ENCODE measurements at regions not wholly inside any gene's neighbourhood (a gene's known extent, or its start where the extent isn't known, plus 50 kb on each side); places are given as distances from the start of the nearest gene placed in this dataset.
"Not testable (repeated sequence)": the region's sequence is repeated elsewhere in the genome, so short reads cannot be mapped to it uniquely, and the experiment has no call there.

- Histone ChIP-seq H3K27me3 (ENCODE audit: control insufficient read depth in 5 of 5, insufficient read depth in 4 of 5, low read length in 5 of 5) (no peaks in the 10 kb centered on the region), H3K9me3 (ENCODE audit: control insufficient read depth in 5 of 5, low read length in 5 of 5) (no peaks in the 10 kb centered on the region), H3K4me3 (ENCODE audit: low read depth in 1 of 5, low read length in 5 of 5) (no peak overlapping the region), H3K36me3 (ENCODE audit: control insufficient read depth in 5 of 5, insufficient read depth in 5 of 5, low read length in 5 of 5) (no peaks in the 10 kb centered on the region), H3K9ac (ENCODE audit: low read length in 5 of 5) (no peak overlapping the region), H3K4me1 (ENCODE audit: control insufficient read depth in 5 of 5, insufficient read depth in 5 of 5, low read length in 5 of 5) (no peaks in the 10 kb centered on the region), H3K27ac (ENCODE audit: low read depth, low read length) (no peak overlapping the region)
Observed at GRCh38 chr4:91653067-91653466, 650.7 kb upstream of the GRID2 start.

- Histone ChIP-seq H3K9me3 (ENCODE audit: control insufficient read depth in 5 of 5, low read length in 5 of 5) (peaks cover 0 to 3% (median 0%) of the 10 kb centered on the region in 5 donors), H3K4me3 (ENCODE audit: low read depth in 1 of 5, low read length in 5 of 5) (no peak overlapping the region), H3K36me3 (ENCODE audit: control insufficient read depth in 5 of 5, insufficient read depth in 5 of 5, low read length in 5 of 5) (no peaks in the 10 kb centered on the region), H3K27ac (ENCODE audit: low read depth, low read length) (no peak overlapping the region), H3K9ac (ENCODE audit: low read length in 5 of 5) (no peak overlapping the region), H3K27me3 (ENCODE audit: control insufficient read depth in 5 of 5, insufficient read depth in 4 of 5, low read length in 5 of 5) (no peaks in the 10 kb centered on the region), H3K4me1 (ENCODE audit: control insufficient read depth in 5 of 5, insufficient read depth in 5 of 5, low read length in 5 of 5) (no peaks in the 10 kb centered on the region)
Observed at GRCh38 chr4:91681091-91681490, 622.7 kb upstream of the GRID2 start.

- no peak overlapping the region for H3K4me3 ChIP-seq (ENCODE audit: low read depth in 1 of 5, low read length in 5 of 5)
- H3K27ac ChIP-seq (ENCODE audit: low read depth, low read length) = no peak overlapping the region
- H3K9me3 ChIP-seq (ENCODE audit: control insufficient read depth in 5 of 5, low read length in 5 of 5) = peaks cover 0 to 3% (median 0%) of the 10 kb centered on the region in 5 donors
- H3K36me3 ChIP-seq (ENCODE audit: control insufficient read depth in 5 of 5, insufficient read depth in 5 of 5, low read length in 5 of 5) = no peaks in the 10 kb centered on the region
- H3K4me1 ChIP-seq (ENCODE audit: control insufficient read depth in 5 of 5, insufficient read depth in 5 of 5, low read length in 5 of 5) = no peaks in the 10 kb centered on the region
- H3K9ac ChIP-seq (ENCODE audit: low read length in 5 of 5) = no peak overlapping the region
- no peaks in the 10 kb centered on the region for H3K27me3 ChIP-seq (ENCODE audit: control insufficient read depth in 5 of 5, insufficient read depth in 4 of 5, low read length in 5 of 5)
Observed at GRCh38 chr4:91681544-91681943, 622.2 kb upstream of the GRID2 start.

- Histone ChIP-seq H3K4me1 (ENCODE audit: control insufficient read depth in 5 of 5, insufficient read depth in 5 of 5, low read length in 5 of 5) (no peaks in the 10 kb centered on the region), H3K9me3 (ENCODE audit: control insufficient read depth in 5 of 5, low read length in 5 of 5) (no peaks in the 10 kb centered on the region), H3K36me3 (ENCODE audit: control insufficient read depth in 5 of 5, insufficient read depth in 5 of 5, low read length in 5 of 5) (no peaks in the 10 kb centered on the region), H3K9ac (ENCODE audit: low read length in 5 of 5) (no peak overlapping the region), H3K27me3 (ENCODE audit: control insufficient read depth in 5 of 5, insufficient read depth in 4 of 5, low read length in 5 of 5) (no peaks in the 10 kb centered on the region), H3K27ac (ENCODE audit: low read depth, low read length) (no peak overlapping the region), H3K4me3 (ENCODE audit: low read depth in 1 of 5, low read length in 5 of 5) (no peak overlapping the region)
Observed at GRCh38 chr4:91684955-91685354, 618.8 kb upstream of the GRID2 start.

- H3K4me3 ChIP-seq (ENCODE audit: low read depth in 1 of 5, low read length in 5 of 5) = no peak overlapping the region
- H3K9ac ChIP-seq (ENCODE audit: low read length in 5 of 5) = no peak overlapping the region
- no peak overlapping the region for H3K27ac ChIP-seq (ENCODE audit: low read depth, low read length)
- no peaks in the 10 kb centered on the region for H3K9me3 ChIP-seq (ENCODE audit: control insufficient read depth in 5 of 5, low read length in 5 of 5)
- no peaks in the 10 kb centered on the region for H3K27me3 ChIP-seq (ENCODE audit: control insufficient read depth in 5 of 5, insufficient read depth in 4 of 5, low read length in 5 of 5)
- no peaks in the 10 kb centered on the region for H3K4me1 ChIP-seq (ENCODE audit: control insufficient read depth in 5 of 5, insufficient read depth in 5 of 5, low read length in 5 of 5)
- no peaks in the 10 kb centered on the region for H3K36me3 ChIP-seq (ENCODE audit: control insufficient read depth in 5 of 5, insufficient read depth in 5 of 5, low read length in 5 of 5)
Observed at GRCh38 chr4:91688413-91688812, 615.4 kb upstream of the GRID2 start.

- H3K36me3 ChIP-seq (ENCODE audit: control insufficient read depth in 5 of 5, insufficient read depth in 5 of 5, low read length in 5 of 5); H3K27ac ChIP-seq (ENCODE audit: low read depth, low read length); H3K9me3 ChIP-seq (ENCODE audit: control insufficient read depth in 5 of 5, low read length in 5 of 5); H3K27me3 ChIP-seq (ENCODE audit: control insufficient read depth in 5 of 5, insufficient read depth in 4 of 5, low read length in 5 of 5); H3K9ac ChIP-seq (ENCODE audit: low read length in 5 of 5); H3K4me1 ChIP-seq (ENCODE audit: control insufficient read depth in 5 of 5, insufficient read depth in 5 of 5, low read length in 5 of 5); H3K4me3 ChIP-seq (ENCODE audit: low read depth in 1 of 5, low read length in 5 of 5): not testable (repeated sequence)
Observed at GRCh38 chr4:91699691-91700090, 604.1 kb upstream of the GRID2 start.

GRCh38 chr4:91729851-91730250 is 573.9 kb upstream of the GRID2 start:
- Histone ChIP-seq H3K27ac (ENCODE audit: low read depth, low read length) (no peak overlapping the region), H3K4me1 (ENCODE audit: control insufficient read depth in 5 of 5, insufficient read depth in 5 of 5, low read length in 5 of 5) (no peaks in the 10 kb centered on the region)

GRCh38 chr4:91734682-91735081 is 569.1 kb upstream of the GRID2 start:
- no peaks in the 10 kb centered on the region for H3K4me1 ChIP-seq (ENCODE audit: control insufficient read depth in 5 of 5, insufficient read depth in 5 of 5, low read length in 5 of 5)
- no peak overlapping the region for H3K27ac ChIP-seq (ENCODE audit: low read depth, low read length)
- H3K27me3 ChIP-seq (ENCODE audit: control insufficient read depth in 5 of 5, insufficient read depth in 4 of 5, low read length in 5 of 5) = peaks cover 0 to 2% (median 0%) of the 10 kb centered on the region in 5 donors
- H3K36me3 ChIP-seq (ENCODE audit: control insufficient read depth in 5 of 5, insufficient read depth in 5 of 5, low read length in 5 of 5) = no peaks in the 10 kb centered on the region
- H3K4me3 ChIP-seq (ENCODE audit: low read depth in 1 of 5, low read length in 5 of 5) = no peak overlapping the region
- H3K9ac ChIP-seq (ENCODE audit: low read length in 5 of 5) = no peak overlapping the region
- no peaks in the 10 kb centered on the region for H3K9me3 ChIP-seq (ENCODE audit: control insufficient read depth in 5 of 5, low read length in 5 of 5)

More at GRCh38 chr4:91729851-91730250, 573.9 kb upstream of the GRID2 start:
- no peak overlapping the region for H3K4me3 ChIP-seq (ENCODE audit: low read depth in 1 of 5, low read length in 5 of 5)
- H3K9me3 ChIP-seq (ENCODE audit: control insufficient read depth in 5 of 5, low read length in 5 of 5) = peaks cover 0 to 2% (median 0%) of the 10 kb centered on the region in 5 donors
- H3K36me3 ChIP-seq (ENCODE audit: control insufficient read depth in 5 of 5, insufficient read depth in 5 of 5, low read length in 5 of 5) = no peaks in the 10 kb centered on the region
- no peak overlapping the region for H3K9ac ChIP-seq (ENCODE audit: low read length in 5 of 5)
- peaks cover 0 to 2% (median 0%) of the 10 kb centered on the region in 5 donors for H3K27me3 ChIP-seq (ENCODE audit: control insufficient read depth in 5 of 5, insufficient read depth in 4 of 5, low read length in 5 of 5)

- not testable (repeated sequence) for H3K36me3 ChIP-seq (ENCODE audit: control insufficient read depth in 5 of 5, insufficient read depth in 5 of 5, low read length in 5 of 5); H3K27ac ChIP-seq (ENCODE audit: low read depth, low read length); H3K4me3 ChIP-seq (ENCODE audit: low read depth in 1 of 5, low read length in 5 of 5); H3K9ac ChIP-seq (ENCODE audit: low read length in 5 of 5); H3K4me1 ChIP-seq (ENCODE audit: control insufficient read depth in 5 of 5, insufficient read depth in 5 of 5, low read length in 5 of 5); H3K27me3 ChIP-seq (ENCODE audit: control insufficient read depth in 5 of 5, insufficient read depth in 4 of 5, low read length in 5 of 5); H3K9me3 ChIP-seq (ENCODE audit: control insufficient read depth in 5 of 5, low read length in 5 of 5)
Observed at GRCh38 chr4:91738831-91739230, 564.9 kb upstream of the GRID2 start.

- no peaks in the 10 kb centered on the region for H3K4me1 ChIP-seq (ENCODE audit: control insufficient read depth in 5 of 5, insufficient read depth in 5 of 5, low read length in 5 of 5)
- H3K9ac ChIP-seq (ENCODE audit: low read length in 5 of 5) = no peak overlapping the region
- H3K36me3 ChIP-seq (ENCODE audit: control insufficient read depth in 5 of 5, insufficient read depth in 5 of 5, low read length in 5 of 5) = no peaks in the 10 kb centered on the region
- H3K4me3 ChIP-seq (ENCODE audit: low read depth in 1 of 5, low read length in 5 of 5) = no peak overlapping the region
- no peak overlapping the region for H3K27ac ChIP-seq (ENCODE audit: low read depth, low read length)
- no peaks in the 10 kb centered on the region for H3K27me3 ChIP-seq (ENCODE audit: control insufficient read depth in 5 of 5, insufficient read depth in 4 of 5, low read length in 5 of 5)
- no peaks in the 10 kb centered on the region for H3K9me3 ChIP-seq (ENCODE audit: control insufficient read depth in 5 of 5, low read length in 5 of 5)
Observed at GRCh38 chr4:91746551-91746950, 557.2 kb upstream of the GRID2 start.

GRCh38 chr4:91751961-91752360 is 551.8 kb upstream of the GRID2 start:
- H3K9me3 ChIP-seq (ENCODE audit: control insufficient read depth in 5 of 5, low read length in 5 of 5) = no peaks in the 10 kb centered on the region
- no peaks in the 10 kb centered on the region for H3K36me3 ChIP-seq (ENCODE audit: control insufficient read depth in 5 of 5, insufficient read depth in 5 of 5, low read length in 5 of 5)
- H3K4me3 ChIP-seq (ENCODE audit: low read depth in 1 of 5, low read length in 5 of 5) = no peak overlapping the region
- H3K27me3 ChIP-seq (ENCODE audit: control insufficient read depth in 5 of 5, insufficient read depth in 4 of 5, low read length in 5 of 5) = no peaks in the 10 kb centered on the region
- H3K9ac ChIP-seq (ENCODE audit: low read length in 5 of 5) = no peak overlapping the region
- H3K4me1 ChIP-seq (ENCODE audit: control insufficient read depth in 5 of 5, insufficient read depth in 5 of 5, low read length in 5 of 5) = no peaks in the 10 kb centered on the region
- no peak overlapping the region for H3K27ac ChIP-seq (ENCODE audit: low read depth, low read length)
